ENCODE measurements at regions not wholly inside any gene's neighbourhood (a gene's known extent, or its start where the extent isn't known, plus 50 kb on each side); places are given as distances from the start of the nearest gene placed in this dataset.

- H3K9me3 ChIP-seq: no peaks in the 10 kb centered on the region
- intact Hi-C loops (cut with DNase I; ENCODE audit: low total_unique reads) (no loop called here), in situ Hi-C loops (cut with MboI; ENCODE audit: low pct_ligation_motif_present in 1 of 4, low pct_unique_long_range_greater_than_20kb in 1 of 4, low sequenced_read_pairs in 3 of 4) (no loop called here)
- H3K27me3 ChIP-seq: no peaks in the 10 kb centered on the region
- H3K4me3 ChIP-seq: no peak overlapping the region
- no peaks in the 10 kb centered on the region for H3K36me3 ChIP-seq
- H3K4me1 ChIP-seq: no peaks in the 10 kb centered on the region
- H3K27ac ChIP-seq: no peak overlapping the region
- no peak for TF ChIP-seq POLR2A (IDR thresholded peaks at IDR 0.05)
- no peak for TF ChIP-seq POLR2AphosphoS5 (IDR thresholded peaks at IDR 0.05)
- 96% methylated on average over 28 of the region's 28 CpGs; no CpG with 5 or more reads in 1 of the 2 donors for WGBS, 2 donors (ENCODE audit: low coverage in 1 of 2)
- no peak for DNase-seq
Measured at GRCh38 chr1:87636198-87636892, 307.7 kb downstream of the LMO4 start.

DNA sequence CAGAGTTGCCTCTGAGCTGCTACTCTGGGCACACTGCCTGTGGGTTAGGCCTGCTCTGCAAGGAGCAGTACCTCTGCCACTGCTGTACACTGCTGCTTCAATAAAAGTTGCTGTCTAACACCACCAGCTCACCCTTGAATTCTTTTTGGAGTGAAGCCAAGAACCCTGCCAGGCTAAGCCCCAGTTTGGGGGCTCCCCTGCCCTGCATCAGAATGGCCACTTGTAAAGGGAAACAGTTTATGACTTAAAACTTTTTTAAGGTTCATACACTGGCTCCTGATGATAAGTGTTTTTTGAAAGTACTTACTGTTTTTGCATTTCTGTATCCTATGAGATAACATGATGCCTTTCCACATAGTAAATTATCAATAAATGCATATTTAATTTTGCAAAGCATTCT lies 310.0 kb downstream of the LMO4 start:
- intact Hi-C loops (cut with DNase I; ENCODE audit: low total_unique reads) (no loop called here), in situ Hi-C loops (cut with MboI; ENCODE audit: low pct_ligation_motif_present in 1 of 4, low pct_unique_long_range_greater_than_20kb in 1 of 4, low sequenced_read_pairs in 3 of 4) (no loop called here)
- TF ChIP-seq POLR2A (IDR thresholded peaks at IDR 0.05) (no peak), POLR2AphosphoS5 (IDR thresholded peaks at IDR 0.05) (no peak), EP300 (IDR thresholded peaks at IDR 0.05; ENCODE audit: low read depth) (no peak)
- TF ChIP-seq, protein P1, sequence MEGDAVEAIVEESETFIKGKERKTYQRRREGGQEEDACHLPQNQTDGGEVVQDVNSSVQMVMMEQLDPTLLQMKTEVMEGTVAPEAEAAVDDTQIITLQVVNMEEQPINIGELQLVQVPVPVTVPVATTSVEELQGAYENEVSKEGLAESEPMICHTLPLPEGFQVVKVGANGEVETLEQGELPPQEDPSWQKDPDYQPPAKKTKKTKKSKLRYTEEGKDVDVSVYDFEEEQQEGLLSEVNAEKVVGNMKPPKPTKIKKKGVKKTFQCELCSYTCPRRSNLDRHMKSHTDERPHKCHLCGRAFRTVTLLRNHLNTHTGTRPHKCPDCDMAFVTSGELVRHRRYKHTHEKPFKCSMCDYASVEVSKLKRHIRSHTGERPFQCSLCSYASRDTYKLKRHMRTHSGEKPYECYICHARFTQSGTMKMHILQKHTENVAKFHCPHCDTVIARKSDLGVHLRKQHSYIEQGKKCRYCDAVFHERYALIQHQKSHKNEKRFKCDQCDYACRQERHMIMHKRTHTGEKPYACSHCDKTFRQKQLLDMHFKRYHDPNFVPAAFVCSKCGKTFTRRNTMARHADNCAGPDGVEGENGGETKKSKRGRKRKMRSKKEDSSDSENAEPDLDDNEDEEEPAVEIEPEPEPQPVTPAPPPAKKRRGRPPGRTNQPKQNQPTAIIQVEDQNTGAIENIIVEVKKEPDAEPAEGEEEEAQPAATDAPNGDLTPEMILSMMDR (IDR thresholded peaks at IDR 0.05): no peak
- H3K27me3 ChIP-seq: no peaks in the 10 kb centered on the region
- H3K4me1 ChIP-seq: no peaks in the 10 kb centered on the region
- no peaks in the 10 kb centered on the region for H3K9me3 ChIP-seq
- no peak overlapping the region for H3K4me3 ChIP-seq
- no peak overlapping the region for H3K27ac ChIP-seq
- no peaks in the 10 kb centered on the region for H3K36me3 ChIP-seq
- DNase-seq: no peak

- H3K9me3 ChIP-seq: no peaks in the 10 kb centered on the region
- in situ Hi-C loops (cut with MboI; ENCODE audit: low pct_ligation_motif_present in 1 of 4, low pct_unique_long_range_greater_than_20kb in 1 of 4, low sequenced_read_pairs in 3 of 4) (no loop called here), intact Hi-C loops (cut with DNase I; ENCODE audit: low total_unique reads) (no loop called here)
- H3K27ac ChIP-seq: no peak overlapping the region
- H3K4me3 ChIP-seq: no peak overlapping the region
- TF ChIP-seq, protein P1 (IDR thresholded peaks at IDR 0.05): no peak
- no peak for TF ChIP-seq POLR2A (IDR thresholded peaks at IDR 0.05)
- TF ChIP-seq POLR2AphosphoS5 (IDR thresholded peaks at IDR 0.05): no peak
- no peak for TF ChIP-seq EP300 (IDR thresholded peaks at IDR 0.05; ENCODE audit: low read depth)
- WGBS, 2 donors (ENCODE audit: low coverage in 1 of 2): 82 to 91% methylated on average over 3 of the region's 3 CpGs
- H3K4me1 ChIP-seq: peaks cover 0 to 11% (median 0%) of the 10 kb centered on the region in 4 donors
- no peaks in the 10 kb centered on the region for H3K36me3 ChIP-seq
- DNase-seq: no peak
- H3K27me3 ChIP-seq: no peaks in the 10 kb centered on the region
Measured at GRCh38 chr1:87641996-87642395, 313.3 kb downstream of the LMO4 start.

DNA sequence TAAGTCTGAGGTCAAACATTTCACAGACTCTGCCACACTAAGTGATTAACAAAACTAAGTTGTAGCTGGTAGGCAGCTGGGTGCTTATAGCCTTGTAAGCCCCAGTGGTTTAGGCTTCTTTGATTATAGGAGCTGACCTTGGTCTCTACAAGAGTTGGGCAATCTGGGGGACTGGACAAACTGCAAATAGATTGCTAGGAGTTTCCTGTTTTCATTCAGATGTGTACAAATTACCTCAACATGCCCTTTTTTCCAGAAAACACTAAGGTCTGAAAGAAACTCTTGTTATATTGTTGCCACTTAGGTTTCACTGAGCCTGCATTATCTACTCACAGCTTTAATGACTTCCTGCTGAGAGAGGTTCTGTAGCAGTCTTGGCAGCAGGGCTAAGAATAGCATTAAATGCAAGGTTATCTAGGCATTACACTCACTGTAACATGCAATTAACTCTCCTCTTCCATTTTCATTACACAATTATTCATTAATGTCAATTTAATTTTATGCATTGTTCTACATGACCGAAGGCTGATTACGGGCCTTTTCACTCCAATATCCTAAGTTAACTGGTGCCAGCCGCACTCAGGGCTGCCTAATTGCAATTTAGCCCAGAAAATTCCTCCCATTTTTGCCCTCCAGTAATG lies 314.0 kb downstream of the LMO4 start:
- in situ Hi-C loops (cut with MboI; ENCODE audit: low pct_ligation_motif_present in 1 of 4, low pct_unique_long_range_greater_than_20kb in 1 of 4, low sequenced_read_pairs in 3 of 4): no loop called here
- no peak for DNase-seq

More for the DNA sequence above, 314.0 kb downstream of the LMO4 start:
- intact Hi-C loops (cut with DNase I; ENCODE audit: low total_unique reads): no loop called here
- no peak for TF ChIP-seq POLR2A (IDR thresholded peaks at IDR 0.05)
- no peak for TF ChIP-seq POLR2AphosphoS5 (IDR thresholded peaks at IDR 0.05)
- TF ChIP-seq, protein P1 (IDR thresholded peaks at IDR 0.05): no peak
- TF ChIP-seq EP300 (IDR thresholded peaks at IDR 0.05; ENCODE audit: low read depth): no peak
- no peaks in the 10 kb centered on the region for H3K36me3 ChIP-seq
- H3K27ac ChIP-seq: no peak overlapping the region
- H3K9me3 ChIP-seq: no peaks in the 10 kb centered on the region
- WGBS, 2 donors (ENCODE audit: low coverage in 1 of 2): 73 to 83% methylated on average over 3 of the region's 3 CpGs
- H3K4me1 ChIP-seq: peaks cover 0 to 11% (median 0%) of the 10 kb centered on the region in 4 donors
- no peaks in the 10 kb centered on the region for H3K27me3 ChIP-seq
- no peak overlapping the region for H3K4me3 ChIP-seq
